AG20443 (cell line): ENCODE measurements at regions not wholly inside any gene's neighbourhood (a gene's known extent, or its start where the extent isn't known, plus 50 kb on each side); places are given as distances from the start of the nearest gene placed in this dataset.
"Not testable (repeated sequence)": the region's sequence is repeated elsewhere in the genome, so short reads cannot be mapped to it uniquely, and the experiment has no call there.

Source experiments
- DNase-seq: peaks from one replicate; pipeline ENCODE4 v3.0.0; 2012; ENCODE audit warnings: low spot score, mixed read lengths

DNA sequence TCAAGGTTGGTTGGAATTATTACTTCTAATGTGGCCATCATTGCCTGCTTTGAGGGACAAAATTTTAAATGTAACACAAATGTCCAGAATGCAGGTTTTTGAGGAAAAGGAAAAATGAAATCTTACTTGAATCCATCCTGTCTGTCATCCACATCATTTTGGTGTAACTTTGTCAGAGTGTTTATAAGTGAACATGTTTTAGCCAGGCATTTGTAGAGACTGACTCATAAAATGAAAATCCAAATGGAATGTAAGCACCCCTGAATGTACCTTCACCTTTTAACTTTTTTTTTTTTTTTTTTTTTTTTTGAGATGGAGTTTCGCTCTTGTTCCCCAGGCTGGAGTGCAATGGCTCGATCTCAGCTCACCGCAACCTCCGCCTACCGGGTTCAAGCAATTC, 141.8 kb upstream of the BNIP2 start:
- DNase-seq: no peak

DNA sequence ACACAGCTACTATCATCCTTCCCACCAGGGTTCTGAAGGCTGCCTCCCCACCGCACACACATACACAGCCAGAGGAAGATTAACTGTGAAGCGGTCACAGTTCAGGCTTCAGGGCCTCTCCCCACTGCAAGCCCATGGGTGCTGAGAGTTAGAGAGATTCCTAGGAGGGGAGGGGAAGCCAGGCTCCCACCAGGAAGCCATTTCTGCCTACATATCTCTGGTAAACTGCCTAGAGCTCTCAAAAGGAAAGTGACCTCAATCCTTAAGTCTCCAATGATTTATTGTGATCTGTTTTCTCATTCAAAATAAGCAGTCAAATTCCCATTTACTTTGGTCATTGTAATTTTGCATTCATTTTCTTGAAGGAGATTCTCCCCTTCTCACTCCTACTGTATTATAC, 141.0 kb upstream of the BNIP2 start:
- DNase-seq: no peak

GRCh38 chr15:59828861-59829260, 139.7 kb upstream of the BNIP2 start:
- no peak for DNase-seq

DNA sequence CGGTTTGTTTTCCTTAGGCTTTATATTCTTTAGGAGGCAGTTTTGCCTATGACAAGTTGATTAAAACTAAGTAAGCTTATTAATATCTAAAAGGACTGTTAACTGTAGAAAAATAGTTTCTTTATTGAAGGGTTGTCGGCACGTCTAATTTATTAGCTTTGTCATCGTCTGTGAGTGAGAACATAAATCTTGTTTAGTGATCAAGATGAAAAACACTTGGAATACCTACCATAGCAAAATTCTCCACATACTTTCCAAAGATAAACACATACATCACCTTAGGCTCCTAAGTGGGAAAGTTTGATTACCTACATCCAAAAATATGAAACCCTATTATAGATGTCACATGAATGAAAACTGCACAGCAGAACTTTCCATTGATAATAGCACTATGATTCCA, 139.1 kb upstream of the BNIP2 start:
- no peak for DNase-seq

GRCh38 chr15:59825901-59826300, 136.8 kb upstream of the BNIP2 start:
- DNase-seq: no peak

GRCh38 chr15:59821286-59821685, 132.2 kb upstream of the BNIP2 start:
- no peak for DNase-seq

GRCh38 chr15:59819092-59819491, 130.0 kb upstream of the BNIP2 start:
- DNase-seq: no peak

- DNase-seq: no peak
Observed at GRCh38 chr15:59818336-59818735, 129.2 kb upstream of the BNIP2 start.

DNA sequence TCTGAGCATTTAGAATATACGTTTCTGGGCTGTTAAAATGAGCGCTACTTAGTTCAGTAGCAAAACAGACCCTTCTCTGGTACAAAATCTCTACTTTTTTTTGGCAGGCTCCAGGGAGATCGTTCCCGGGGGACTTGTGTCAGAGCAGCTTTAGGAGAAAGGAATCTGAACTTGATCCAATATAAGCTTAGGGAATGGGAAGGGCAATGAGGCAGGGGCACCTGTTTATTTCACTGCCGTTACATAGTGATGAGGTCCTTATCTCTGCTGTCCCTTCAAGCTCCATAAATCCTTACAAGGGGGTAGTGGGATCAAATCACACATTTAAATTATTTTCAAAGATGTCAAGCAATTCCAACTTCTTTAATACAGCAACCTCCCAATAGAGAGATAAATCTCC, 128.7 kb upstream of the BNIP2 start:
- no peak for DNase-seq

DNA sequence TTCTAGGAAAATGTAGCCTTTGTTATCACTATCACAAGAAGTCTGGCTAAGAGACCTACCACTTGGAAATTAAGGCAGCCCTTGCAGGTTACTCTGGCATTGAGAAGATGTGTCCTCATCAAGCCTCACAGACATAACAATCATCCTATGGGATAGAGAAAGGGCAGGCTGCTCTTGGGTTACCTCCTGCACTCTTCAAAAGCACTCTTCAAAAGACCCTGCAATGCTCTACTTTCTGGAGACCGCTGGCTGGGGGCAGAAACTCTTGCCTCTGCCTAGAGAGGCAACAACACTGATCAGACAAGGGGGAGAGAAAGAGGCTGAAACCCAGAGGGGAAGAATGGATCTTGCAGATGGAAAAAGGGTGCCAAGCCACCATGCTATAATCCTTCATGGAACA, 127.9 kb upstream of the BNIP2 start:
- DNase-seq: no peak

DNA sequence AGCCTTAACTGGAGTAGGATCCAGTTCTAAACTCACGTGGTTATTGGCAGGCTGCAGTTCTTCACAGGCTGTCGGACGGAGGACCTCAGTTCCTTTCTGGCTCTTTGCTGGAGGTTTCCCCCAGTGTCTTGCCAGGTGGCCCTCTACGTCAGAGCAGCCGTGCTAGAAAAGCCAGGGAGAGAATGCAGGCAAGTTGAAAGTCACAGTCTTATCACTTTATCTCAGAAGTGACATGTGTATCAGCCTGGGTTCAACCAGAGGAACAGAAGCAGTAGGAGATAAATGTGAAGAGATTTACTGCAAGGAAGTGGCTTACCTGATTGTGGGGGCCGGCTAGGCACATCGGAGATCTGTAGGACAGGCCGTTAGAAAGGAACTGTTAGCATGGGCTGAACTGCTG, 125.3 kb upstream of the BNIP2 start:
- DNase-seq: no peak

DNA sequence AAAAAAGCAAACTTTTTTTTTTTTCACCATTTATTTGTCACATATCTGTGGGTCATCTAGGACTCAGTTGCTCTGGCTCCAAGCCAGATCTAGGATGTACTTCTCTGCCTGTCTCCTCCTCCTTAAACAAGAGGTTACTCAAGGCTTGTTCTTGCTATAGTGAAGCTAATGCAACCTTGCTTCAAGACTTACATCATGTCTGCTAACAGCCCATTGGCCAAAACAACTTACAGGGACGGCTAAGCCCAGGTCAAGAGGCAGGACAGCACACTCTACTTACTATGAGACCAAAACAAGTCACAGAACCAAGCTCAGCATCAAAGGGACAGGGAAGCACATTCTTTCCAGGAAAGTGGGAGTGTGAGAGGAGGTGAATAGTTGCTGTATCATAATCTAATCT, 123.8 kb upstream of the BNIP2 start:
- no peak for DNase-seq

DNA sequence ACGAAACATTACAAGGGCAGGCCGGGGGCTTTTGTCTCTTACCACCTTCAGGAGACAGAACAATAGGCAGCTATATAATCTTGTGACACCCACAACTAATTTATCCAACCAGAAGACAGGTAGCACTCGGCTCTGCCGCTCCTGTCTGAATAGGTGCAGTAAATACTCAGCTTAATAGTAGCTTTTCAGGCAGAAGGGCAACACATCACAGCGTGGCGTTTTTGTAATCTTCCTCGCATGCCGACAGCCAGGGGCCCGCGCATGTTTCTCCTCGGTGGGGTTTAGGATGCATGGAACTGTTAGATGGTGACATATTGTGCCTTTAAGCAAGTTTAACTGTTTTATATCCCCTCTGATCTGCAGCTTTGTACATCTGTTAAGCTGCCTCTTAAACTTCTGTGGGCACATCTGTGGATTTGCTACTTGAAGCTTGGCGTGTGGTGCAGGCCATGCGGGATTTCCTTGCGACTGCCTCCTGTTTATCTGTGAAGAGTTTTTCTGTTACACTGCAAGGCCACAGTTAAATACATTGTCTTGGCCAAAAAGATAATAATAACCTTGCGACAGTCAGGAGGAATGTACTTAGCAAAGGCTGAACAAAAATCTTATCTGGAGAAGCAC, 123.2 kb upstream of the BNIP2 start:
- no peak for DNase-seq

DNA sequence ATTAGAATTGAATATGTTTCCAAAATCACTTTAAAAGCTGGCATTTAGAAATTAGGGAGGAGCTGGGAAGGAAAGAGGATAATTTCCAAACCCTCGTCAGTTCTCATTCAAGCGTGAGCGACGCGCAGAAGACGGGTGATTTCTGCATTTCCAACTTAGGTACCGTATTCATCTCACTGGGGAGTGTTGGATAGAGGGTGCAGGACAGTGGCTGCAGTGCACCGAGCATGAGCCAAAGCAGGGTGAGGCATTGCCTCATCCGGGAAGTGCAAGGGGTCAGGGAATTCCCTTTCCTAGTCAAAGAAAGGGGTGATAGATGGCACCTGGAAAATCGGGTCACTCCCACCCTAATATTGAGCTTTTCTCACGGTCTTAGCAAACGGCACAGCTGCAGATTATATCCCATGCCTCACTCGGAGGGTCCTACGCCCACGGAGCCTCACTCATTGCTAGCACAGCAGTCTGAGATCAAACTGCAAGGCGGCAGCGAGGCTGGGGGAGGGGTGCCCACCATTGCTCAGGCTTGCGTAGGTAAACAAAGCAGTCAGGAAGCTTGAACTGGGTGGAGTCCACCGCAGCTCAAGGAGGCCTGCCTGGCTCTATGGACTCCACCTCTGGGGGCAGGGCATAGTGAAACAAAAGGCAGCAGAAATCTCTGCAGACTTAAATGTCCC, 114.3 kb upstream of the BNIP2 start:
- DNase-seq: not testable (repeated sequence)

- no peak for DNase-seq
Observed at GRCh38 chr15:59801649-59802048, 112.5 kb upstream of the BNIP2 start.

DNA sequence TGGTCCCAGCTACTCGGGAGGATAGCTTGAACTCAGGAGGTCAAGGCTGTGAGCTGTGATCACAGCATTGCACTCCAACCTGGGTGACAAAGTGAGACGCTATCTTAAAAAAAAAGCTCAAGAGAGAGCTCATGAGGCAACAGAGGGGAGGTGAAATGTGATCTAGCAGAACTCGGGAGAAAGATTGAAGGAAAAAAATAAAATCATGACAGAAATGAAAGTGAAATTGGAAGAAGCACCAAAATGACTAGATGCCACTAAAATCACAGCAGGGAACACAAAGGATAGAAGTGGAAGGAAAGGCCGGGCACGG, 109.4 kb upstream of the BNIP2 start:
- DNase-seq: no peak

DNA sequence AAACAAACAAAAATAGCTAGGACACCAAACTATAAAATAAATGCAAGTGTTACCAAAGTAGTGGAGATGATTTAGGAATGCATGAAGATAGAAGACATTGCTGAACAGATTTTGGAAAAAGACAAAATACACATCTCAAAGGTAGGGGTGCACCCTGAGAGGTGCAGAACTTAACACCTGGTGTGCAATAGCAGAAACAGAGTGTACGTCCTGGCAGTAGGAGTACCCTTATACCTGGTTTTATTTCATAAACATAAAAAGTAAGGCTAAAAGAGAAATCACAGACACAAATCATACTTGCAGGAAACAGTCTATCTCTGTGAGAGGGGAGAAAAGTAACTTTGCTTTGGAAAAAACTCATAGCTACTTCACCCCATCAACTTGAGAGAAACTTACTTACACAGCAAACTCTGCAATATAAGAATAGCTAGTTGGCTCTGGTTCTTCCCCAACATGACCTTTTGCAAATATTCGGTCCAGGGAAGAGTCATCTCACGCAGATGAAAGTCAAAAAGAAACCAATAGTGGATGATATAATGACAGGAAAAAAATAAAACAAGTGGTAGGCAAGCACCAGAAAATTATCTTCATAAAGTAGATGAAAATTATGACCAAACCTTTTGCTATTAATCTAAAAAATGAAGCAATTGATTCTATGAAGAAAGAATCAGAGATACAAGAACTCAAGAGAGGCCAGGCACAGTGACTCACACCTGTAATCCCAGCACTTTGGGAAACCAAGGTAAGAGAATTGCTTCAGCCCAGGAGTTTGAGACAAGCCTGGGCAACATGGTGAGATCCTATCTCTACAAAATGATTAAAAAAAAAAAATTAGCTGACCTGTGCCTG, 108.9 kb upstream of the BNIP2 start:
- no peak for DNase-seq

- no peak for DNase-seq
Observed at GRCh38 chr15:59794229-59794886, 105.2 kb upstream of the BNIP2 start.

DNA sequence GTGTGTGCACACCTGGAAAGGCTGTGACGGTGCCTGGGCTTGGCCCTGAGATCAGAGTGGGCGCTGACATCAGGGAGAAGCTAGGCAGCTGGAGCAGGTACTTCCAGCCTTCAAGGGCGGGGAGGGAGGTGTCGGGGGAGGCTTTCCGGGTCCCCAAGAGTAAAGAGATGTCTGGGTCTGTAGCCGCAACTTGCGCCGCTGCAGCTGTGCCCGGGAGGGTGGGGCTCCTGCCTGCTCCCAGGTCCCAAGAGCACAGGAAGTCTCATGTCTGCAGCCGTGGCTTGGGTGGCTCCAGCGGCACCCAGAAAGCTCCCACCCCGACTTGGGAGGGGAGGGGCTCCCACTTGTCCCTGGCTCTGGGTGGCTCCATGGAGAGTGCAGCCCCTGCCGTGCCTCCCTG, 103.2 kb upstream of the BNIP2 start:
- no peak for DNase-seq

DNA sequence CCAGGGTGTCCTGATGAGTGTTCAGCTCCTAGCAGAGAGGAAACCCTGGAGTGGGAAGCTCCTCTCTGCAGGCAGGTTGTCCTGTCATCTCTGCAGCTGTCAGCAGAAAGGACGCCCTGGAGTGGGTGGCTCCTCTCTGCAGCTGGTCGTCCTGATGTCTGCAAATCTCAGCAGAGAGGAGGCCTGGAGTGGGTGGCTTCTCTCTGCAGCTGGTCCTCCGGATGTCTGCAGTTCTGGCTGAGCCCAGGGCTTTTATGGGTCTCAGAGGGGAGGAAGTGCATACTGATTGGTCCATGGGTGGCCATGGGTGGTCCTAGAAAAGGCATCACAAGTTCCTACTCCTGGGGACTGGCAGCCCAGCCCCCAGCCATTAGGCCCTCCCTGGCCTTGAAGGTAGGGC, 102.6 kb upstream of the BNIP2 start:
- DNase-seq: no peak

DNA sequence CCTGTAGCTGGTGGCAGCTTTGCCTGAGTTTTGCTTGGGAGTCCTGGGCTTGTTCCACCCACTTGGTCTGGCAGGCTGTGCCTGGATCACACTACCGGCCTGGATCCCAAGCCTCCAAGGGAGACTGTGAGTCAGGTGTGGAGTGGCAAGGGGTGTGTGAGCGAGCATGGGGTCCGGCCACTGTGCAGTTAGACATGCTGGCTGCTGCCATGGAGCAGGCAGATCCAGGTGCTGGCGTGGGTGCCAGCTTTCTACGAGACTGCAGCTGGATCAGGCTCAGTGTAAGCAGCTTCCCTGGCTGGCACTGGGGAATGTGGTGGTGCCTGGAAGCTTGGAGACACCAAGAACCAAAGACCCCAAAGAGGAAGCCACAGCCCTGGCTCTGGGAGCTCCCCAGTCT, 102.0 kb upstream of the BNIP2 start:
- no peak for DNase-seq

DNA sequence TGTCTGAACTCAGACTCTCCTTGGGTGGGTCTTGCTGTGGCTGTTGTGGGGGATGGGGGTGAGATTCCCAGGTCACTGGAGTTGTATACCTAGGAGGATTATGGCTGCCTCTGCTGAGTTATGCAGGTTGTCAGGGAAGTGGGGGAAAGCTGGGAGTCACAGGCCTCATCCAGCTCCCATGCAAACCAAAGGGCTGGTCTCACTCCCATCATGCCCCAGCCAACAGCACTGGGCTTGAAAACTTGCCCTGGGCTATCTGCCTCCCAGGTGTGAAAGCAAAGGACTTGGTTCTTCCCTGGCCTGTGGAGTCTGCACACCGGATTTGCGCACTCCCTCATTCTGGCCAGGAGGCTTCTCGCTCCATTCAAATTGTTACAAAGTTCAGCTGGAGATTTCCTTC, 97.3 kb upstream of the BNIP2 start:
- not testable (repeated sequence) for DNase-seq

GRCh38 chr15:59785981-59786380, 96.9 kb upstream of the BNIP2 start:
- not testable (repeated sequence) for DNase-seq
